ENCODE measurements at regions not wholly inside any gene's neighbourhood (a gene's known extent, or its start where the extent isn't known, plus 50 kb on each side); places are given as distances from the start of the nearest gene placed in this dataset.

GRCh38 chr14:104293231-104293841, 154.9 kb downstream of the KIF26A start:
- TF ChIP-seq CTCF (IDR thresholded peaks at IDR 0.05) (no peak), CHD2 (IDR thresholded peaks at IDR 0.05; ENCODE audit: low read length, partially characterized antibody) (no peak), RFX5 (IDR thresholded peaks at IDR 0.05; ENCODE audit: low read length) (no peak), ZBTB33 (IDR thresholded peaks at IDR 0.05; ENCODE audit: borderline replicate concordance, low read depth) (no peak), TAF1 (IDR thresholded peaks at IDR 0.05; ENCODE audit: borderline replicate concordance, low read depth, low read length) (no peak), USF2 (IDR thresholded peaks at IDR 0.05; ENCODE audit: borderline replicate concordance, low read depth, low read length) (no peak), EP300 (IDR thresholded peaks at IDR 0.05; ENCODE audit: borderline replicate concordance in 1 of 2, low read depth in 1 of 2, low read length in 1 of 2) (no peak), GATA2 (CRISPR knock-in tag; IDR thresholded peaks at IDR 0.05) (no peak), FOSL2 (IDR thresholded peaks at IDR 0.05; ENCODE audit: borderline replicate concordance, low read depth) (no peak)
- TF ChIP-seq, protein P1, sequence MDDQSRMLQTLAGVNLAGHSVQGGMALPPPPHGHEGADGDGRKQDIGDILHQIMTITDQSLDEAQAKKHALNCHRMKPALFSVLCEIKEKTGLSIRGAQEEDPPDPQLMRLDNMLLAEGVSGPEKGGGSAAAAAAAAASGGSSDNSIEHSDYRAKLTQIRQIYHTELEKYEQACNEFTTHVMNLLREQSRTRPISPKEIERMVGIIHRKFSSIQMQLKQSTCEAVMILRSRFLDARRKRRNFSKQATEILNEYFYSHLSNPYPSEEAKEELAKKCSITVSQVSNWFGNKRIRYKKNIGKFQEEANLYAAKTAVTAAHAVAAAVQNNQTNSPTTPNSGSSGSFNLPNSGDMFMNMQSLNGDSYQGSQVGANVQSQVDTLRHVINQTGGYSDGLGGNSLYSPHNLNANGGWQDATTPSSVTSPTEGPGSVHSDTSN (IDR thresholded peaks at IDR 0.05), result no peak
- TF ChIP-seq, protein P2, sequence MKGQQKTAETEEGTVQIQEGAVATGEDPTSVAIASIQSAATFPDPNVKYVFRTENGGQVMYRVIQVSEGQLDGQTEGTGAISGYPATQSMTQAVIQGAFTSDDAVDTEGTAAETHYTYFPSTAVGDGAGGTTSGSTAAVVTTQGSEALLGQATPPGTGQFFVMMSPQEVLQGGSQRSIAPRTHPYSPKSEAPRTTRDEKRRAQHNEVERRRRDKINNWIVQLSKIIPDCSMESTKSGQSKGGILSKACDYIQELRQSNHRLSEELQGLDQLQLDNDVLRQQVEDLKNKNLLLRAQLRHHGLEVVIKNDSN (IDR thresholded peaks at IDR 0.05; ENCODE audit: borderline replicate concordance, low read depth), result no peak
- TF ChIP-seq, protein P3, sequence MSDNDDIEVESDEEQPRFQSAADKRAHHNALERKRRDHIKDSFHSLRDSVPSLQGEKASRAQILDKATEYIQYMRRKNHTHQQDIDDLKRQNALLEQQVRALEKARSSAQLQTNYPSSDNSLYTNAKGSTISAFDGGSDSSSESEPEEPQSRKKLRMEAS (IDR thresholded peaks at IDR 0.05; ENCODE audit: low read depth), result no peak

All from SK-N-SH (cell line).